HCT116 (cell line): ENCODE measurements at regions not wholly inside any gene's neighbourhood (a gene's known extent, or its start where the extent isn't known, plus 50 kb on each side); places are given as distances from the start of the nearest gene placed in this dataset.

Experiments used
- ATAC-seq: fragments of 200-7000 bp; cut with Tn5 transposase; 2 replicates; pipeline ENCODE4 v1.9.1; 2020; ENCODE audit warnings: mild to moderate bottlenecking, moderate library complexity
- BruUV-seq: library from RNA; stranded (reverse); fragments of 400-500 nt; replicated peaks from 2 replicates; lab custom pipeline; 2021; lab: Mats Ljungman, UMichigan
- CTCF ChIA-PET: fragments of 300-600 bp; sonication (Branson Sonifier 250); formaldehyde crosslinking; loops from one replicate; lab custom pipeline; 2021; ENCODE audit warnings: antibody characterized with exemption; lab: Charles Lee
- POLR2A ChIA-PET: fragments of 300-600, 350-600 bp; sonication (Branson Sonifier 250); formaldehyde crosslinking; loops from one replicate; lab custom pipeline; 2021; ENCODE audit warnings: antibody characterized with exemption; lab: Charles Lee
- RAD21 ChIA-PET, 2 experiments: fragments of 300-600 bp; sonication (Branson Sonifier 250); formaldehyde crosslinking; loops; one replicate each; lab custom pipeline; 2023; ENCODE audit warnings: low total read pairs in 2 of 2; ENCODE audit not compliant: uncharacterized antibody in 2 of 2, unreplicated experiment in 2 of 2, low non-redundant PET in 1 of 2; lab: Charles Lee
- DNase-seq: peaks from one replicate; pipeline ENCODE4 v3.0.0-alpha.2; 2010; ENCODE audit warnings: low read depth, low spot score
- H2AFZ ChIP-seq: fragments of 200-600 bp; shearing (Covaris generic), sonication (generic); 2 replicates; pipeline ENCODE4 v1.6.1; 2017; ENCODE audit warnings: low read depth, mixed run types, mixed read lengths, antibody characterized with exemption, low read length; ENCODE audit not compliant: poor library complexity, severe bottlenecking
- H3K27ac ChIP-seq: 2 replicates; pipeline ENCODE4 v1.5.1; 2012; ENCODE audit warnings: low read depth, low read length
- H3K27me3 ChIP-seq: fragments of 200-600 bp; sonication (generic); 2 replicates; pipeline ENCODE4 v1.6.1; 2016; ENCODE audit warnings: mixed run types, low read length, mixed read lengths; ENCODE audit not compliant: insufficient read depth
- H3K36me3 ChIP-seq, 2 experiments: fragments of 200-500 bp in 1 of 2; fragments of 200-600 bp in 1 of 2; sonication (Bioruptor generic) in 1 of 2; sonication (generic) in 1 of 2; 2 replicates each; pipeline versions ENCODE4 v1.5.1 to v1.6.1; 2014 to 2016; ENCODE audit warnings: low read length in 2 of 2, inconsistent platforms in 1 of 2, mixed read lengths in 1 of 2, mixed run types in 1 of 2; ENCODE audit not compliant: insufficient read depth in 2 of 2, control insufficient read depth in 1 of 2
- H3K4me1 ChIP-seq, 2 experiments: fragments of 200-600 bp in 1 of 2; sonication (generic) in 1 of 2; 2 replicates each; pipeline versions ENCODE4 v1.5.1 to v1.6.1; 2012 to 2017; ENCODE audit warnings: low read length in 2 of 2, inconsistent platforms in 1 of 2, mild to moderate bottlenecking in 1 of 2, mixed read lengths in 1 of 2, mixed run types in 1 of 2, moderate library complexity in 1 of 2; ENCODE audit not compliant: insufficient read depth in 2 of 2, control insufficient read depth in 1 of 2
- H3K4me2 ChIP-seq: fragments of 200-600 bp; sonication (generic); 2 replicates; pipeline ENCODE4 v1.6.1; 2017; ENCODE audit warnings: mixed run types, low read length, mixed read lengths
- H3K4me3 ChIP-seq, 2 experiments: fragments of 200-600 bp in 1 of 2; sonication (generic) in 1 of 2; replicated peaks in 1 of 2; 2 replicates each; pipeline ENCODE4 v1.5.1; 2011 to 2016; ENCODE audit warnings: low read length in 2 of 2, control low read depth in 1 of 2, low read depth in 1 of 2, mild to moderate bottlenecking in 1 of 2, mixed read lengths in 1 of 2, mixed run types in 1 of 2
- H3K79me2 ChIP-seq: fragments of 200-600 bp; sonication (generic); 2 replicates; pipeline ENCODE4 v1.6.1; 2017; ENCODE audit warnings: mild to moderate bottlenecking, mixed run types, low read length, moderate library complexity, mixed read lengths; ENCODE audit not compliant: insufficient read depth
- H3K9ac ChIP-seq: fragments of 200-600 bp; sonication (generic); 2 replicates; pipeline ENCODE4 v1.6.1; 2016; ENCODE audit warnings: low read length, mixed read lengths
- H3K9me2 ChIP-seq: fragments of 200-600 bp; sonication (generic), shearing (Covaris generic); 2 replicates; pipeline ENCODE4 v1.6.1; 2017; ENCODE audit warnings: mixed run types, mild to moderate bottlenecking, moderate library complexity; ENCODE audit not compliant: insufficient read depth
- H3K9me3 ChIP-seq, 2 experiments: fragments of 200-500 bp in 1 of 2; fragments of 200-600 bp in 1 of 2; sonication (Bioruptor generic) in 1 of 2; sonication (generic) in 1 of 2; 2 replicates each; pipeline ENCODE4 v1.6.1; 2014 to 2017; ENCODE audit warnings: low read length in 2 of 2, mixed read lengths in 2 of 2, inconsistent platforms in 1 of 2, low read depth in 1 of 2, mild to moderate bottlenecking in 1 of 2, mixed run types in 1 of 2, moderate library complexity in 1 of 2; ENCODE audit not compliant: control insufficient read depth in 1 of 2, insufficient read depth in 1 of 2
- H4K20me1 ChIP-seq: fragments of 200-600 bp; sonication (generic), shearing (Covaris generic); 2 replicates; pipeline ENCODE4 v1.6.1; 2017; ENCODE audit warnings: mixed run types, mild to moderate bottlenecking, moderate library complexity; ENCODE audit not compliant: insufficient read depth
- ATF3 ChIP-seq: IDR thresholded peaks from 2 replicates; pipeline ENCODE4 v1.6.1; 2012
- EZH2 ChIP-seq: fragments of 200-600 bp; sonication (generic); IDR thresholded peaks from 2 replicates; pipeline ENCODE4 v1.6.1; 2017; ENCODE audit warnings: antibody characterized with exemption, mixed run types
- JUND ChIP-seq: IDR thresholded peaks from 2 replicates; pipeline ENCODE4 v1.6.1; 2012
- MAX ChIP-seq: IDR thresholded peaks from 2 replicates; pipeline ENCODE4 v1.6.1; 2012
- POLR2AphosphoS5 ChIP-seq: IDR thresholded peaks from 2 replicates; pipeline ENCODE4 v1.6.1; 2011; ENCODE audit warnings: mild to moderate bottlenecking, low read depth, low read length, moderate library complexity
- REST ChIP-seq: IDR thresholded peaks from 2 replicates; pipeline ENCODE4 v1.6.1; 2012; ENCODE audit warnings: low read depth
- TCF7L2 ChIP-seq: IDR thresholded peaks from 2 replicates; pipeline ENCODE4 v1.7.0; 2011; ENCODE audit warnings: borderline replicate concordance, inconsistent platforms; ENCODE audit not compliant: insufficient read depth, insufficient read length; ENCODE audit errors: extremely low read depth
- intact Hi-C: fragments of 100-400 bp; cut with micrococcal nuclease; formaldehyde crosslinking; loops from 2 replicates; pipeline ENCODE4 v1.10.0; 2022

GRCh38 chr20:47995661-47996060 is 210.4 kb upstream of the SULF2 start:
- BruUV-seq, result no TSS peak
- ChIA-PET RAD21 (no interaction called here), CTCF (no interaction called here), POLR2A (no interaction called here)
- no peak overlapping the region for H3K27ac ChIP-seq
- no peak overlapping the region for H2AFZ ChIP-seq
- no peak for TF ChIP-seq MAX
- no peak for TF ChIP-seq POLR2AphosphoS5
- no peak for TF ChIP-seq ATF3
- no peak for TF ChIP-seq TCF7L2
- no peaks in the 10 kb centered on the region for H3K9me2 ChIP-seq
- H3K9ac ChIP-seq, result no peak overlapping the region
- H3K9me3 ChIP-seq, result peaks cover 0 to 6% of the 10 kb centered on the region in 2 experiments; a peak in 1 of 4 replicates
- ATAC-seq, result no peak
- H4K20me1 ChIP-seq, result no peaks in the 10 kb centered on the region
- intact Hi-C loops, result no loop called here
- no peaks in the 10 kb centered on the region for H3K4me1 ChIP-seq
- H3K27me3 ChIP-seq, result no peaks in the 10 kb centered on the region
- H3K4me2 ChIP-seq, result no peak overlapping the region
- no peaks in the 10 kb centered on the region for H3K36me3 ChIP-seq
- DNase-seq, result no peak
- no peaks in the 10 kb centered on the region for H3K79me2 ChIP-seq
- H3K4me3 ChIP-seq, result no peak overlapping the region

- Histone ChIP-seq H3K79me2 (no peaks in the 10 kb centered on the region), H3K4me3 (no peak overlapping the region), H3K9me3 (peaks cover 0 to 6% of the 10 kb centered on the region in 2 experiments; a peak in 1 of 4 replicates), H3K4me1 (peaks cover 0 to 2% of the 10 kb centered on the region in 2 experiments; a peak in 1 of 4 replicates), H2AFZ (no peak overlapping the region), H3K9me2 (no peaks in the 10 kb centered on the region), H3K9ac (no peak overlapping the region), H3K27me3 (no peaks in the 10 kb centered on the region), H4K20me1 (no peaks in the 10 kb centered on the region), H3K36me3 (no peaks in the 10 kb centered on the region), H3K4me2 (no peak overlapping the region), H3K27ac (no peak overlapping the region)
- ATAC-seq, result no peak
- no peak for DNase-seq
- intact Hi-C loops, result no loop called here
- CTCF ChIA-PET, result no interaction called here
- BruUV-seq, result no TSS peak
- TF ChIP-seq EZH2, result no peak
- no peak for TF ChIP-seq REST
- TF ChIP-seq MAX, result no peak
- no peak for TF ChIP-seq ATF3
- TF ChIP-seq JUND, result no peak
- POLR2A ChIA-PET, result no interaction called here
- RAD21 ChIA-PET, result no interaction called here
Measured at GRCh38 chr20:47993817-47994216, 208.5 kb upstream of the SULF2 start.
